GM06990 (cell line): ENCODE measurements at regions not wholly inside any gene's neighbourhood (a gene's known extent, or its start where the extent isn't known, plus 50 kb on each side); places are given as distances from the start of the nearest gene placed in this dataset.

Experiments
- DNase-seq: peaks from one replicate; pipeline ENCODE4 v3.0.0-alpha.2; 2011; ENCODE audit not compliant: insufficient read length; ENCODE audit errors: extremely low read depth
- H3K27me3 ChIP-seq: replicated peaks from 2 replicates; pipeline ENCODE4 v1.6.0; 2011; ENCODE audit warnings: low read length; ENCODE audit not compliant: control insufficient read depth, insufficient read depth
- H3K36me3 ChIP-seq: 2 replicates; pipeline ENCODE4 v1.5.1; 2011; ENCODE audit warnings: low read length; ENCODE audit not compliant: control insufficient read depth, insufficient read depth
- H3K4me3 ChIP-seq: replicated peaks from 2 replicates; pipeline ENCODE4 v1.5.1; 2011; ENCODE audit warnings: low read depth, mild to moderate bottlenecking, control low read depth, low read length
- CTCF ChIP-seq: IDR thresholded peaks from 2 replicates; pipeline ENCODE4 v1.5.1; 2011; ENCODE audit warnings: low read length, control low read depth, mild to moderate bottlenecking, inconsistent platforms; ENCODE audit not compliant: insufficient read depth, poor library complexity, severe bottlenecking

DNA sequence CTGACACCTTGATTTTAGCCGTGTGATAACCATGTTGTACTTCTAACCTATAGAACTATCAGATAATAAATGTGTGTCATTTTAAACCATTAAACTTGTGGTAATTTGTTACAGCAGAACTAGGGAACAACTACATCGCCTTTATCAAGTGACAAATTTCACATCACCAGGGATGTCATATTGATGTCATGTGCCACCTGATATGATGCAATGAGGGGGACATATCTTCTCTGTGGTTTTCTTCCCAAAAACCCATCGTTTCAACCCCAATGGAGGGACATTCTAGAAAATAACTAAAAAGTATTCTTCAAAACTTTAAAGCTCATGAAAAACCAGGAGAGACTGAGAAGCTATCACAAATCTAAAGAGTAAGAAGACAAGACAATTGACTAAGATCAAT, 212.2 kb downstream of the ETV1 start:
- DNase-seq = no peak
- H3K36me3 ChIP-seq = no peaks in the 10 kb centered on the region
- H3K4me3 ChIP-seq = no peak overlapping the region
- H3K27me3 ChIP-seq = no peaks in the 10 kb centered on the region
- no peak for TF ChIP-seq CTCF

DNA sequence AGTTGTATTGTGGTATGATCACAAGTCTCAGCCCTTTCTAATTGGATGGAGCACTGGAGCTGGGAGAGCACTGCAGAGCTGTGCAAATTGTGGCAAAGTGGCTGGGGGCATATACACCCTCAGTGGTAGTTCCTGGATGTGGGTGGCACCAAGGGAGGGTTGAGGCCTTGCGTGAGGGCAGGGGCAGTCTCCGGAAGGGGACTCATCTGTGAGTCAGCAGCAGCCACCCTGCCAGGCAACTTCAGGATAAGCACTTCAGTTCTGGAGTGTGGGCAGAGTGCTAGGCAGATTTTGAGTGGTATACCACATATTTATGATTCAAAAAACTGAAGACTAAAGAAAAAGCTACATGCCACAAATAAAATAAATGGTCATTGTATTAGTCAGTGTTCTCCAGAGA, 210.5 kb downstream of the ETV1 start:
- no peak overlapping the region for H3K4me3 ChIP-seq
- DNase-seq = no peak

GRCh38 chr7:13790611-13791010, 198.9 kb downstream of the ETV1 start:
- Histone ChIP-seq H3K4me3 (no peak overlapping the region), H3K27me3 (no peaks in the 10 kb centered on the region), H3K36me3 (no peaks in the 10 kb centered on the region)
- TF ChIP-seq CTCF = no peak
- DNase-seq = no peak

More for the DNA sequence above, 210.5 kb downstream of the ETV1 start:
- no peak for TF ChIP-seq CTCF
- Histone ChIP-seq H3K36me3 (no peaks in the 10 kb centered on the region), H3K27me3 (no peaks in the 10 kb centered on the region)

DNA sequence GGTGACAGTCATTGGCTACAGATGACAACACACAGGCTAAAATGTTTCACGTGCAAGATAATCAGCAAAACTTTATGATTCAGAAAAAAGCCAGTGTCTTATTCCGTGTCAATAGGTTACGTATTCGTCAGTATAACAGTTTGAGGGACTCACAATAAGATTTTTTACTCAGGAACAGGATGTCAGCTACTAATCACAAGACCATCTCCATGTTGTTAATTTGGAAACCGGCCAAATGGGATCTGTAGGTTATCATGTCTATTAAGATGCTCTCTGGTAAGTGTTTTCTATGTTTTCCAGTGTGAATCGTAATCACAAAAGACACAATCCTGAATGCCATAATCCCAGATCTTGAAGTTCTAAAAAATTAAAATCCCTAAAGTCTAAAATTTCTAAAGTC, 197.3 kb downstream of the ETV1 start:
- DNase-seq = no peak
- Histone ChIP-seq H3K36me3 (no peaks in the 10 kb centered on the region), H3K4me3 (no peak overlapping the region), H3K27me3 (no peaks in the 10 kb centered on the region)
- TF ChIP-seq CTCF = no peak

- Histone ChIP-seq H3K27me3 (no peaks in the 10 kb centered on the region), H3K36me3 (no peaks in the 10 kb centered on the region), H3K4me3 (no peak overlapping the region)
- no peak for TF ChIP-seq CTCF
- no peak for DNase-seq
Measured at GRCh38 chr7:13793926-13794325, 195.5 kb downstream of the ETV1 start.

GRCh38 chr7:13794581-13794980, 194.9 kb downstream of the ETV1 start:
- H3K27me3 ChIP-seq = no peaks in the 10 kb centered on the region
- no peak overlapping the region for H3K4me3 ChIP-seq
- TF ChIP-seq CTCF = no peak
- H3K36me3 ChIP-seq = no peaks in the 10 kb centered on the region
- DNase-seq = no peak
